SK-N-MC (cell line): ENCODE measurements at regions not wholly inside any gene's neighbourhood (a gene's known extent, or its start where the extent isn't known, plus 50 kb on each side); places are given as distances from the start of the nearest gene placed in this dataset.

ENCODE experiments used
- EZH2 ChIP-seq: fragments of 200-600 bp; sonication (generic); IDR thresholded peaks from one replicate; pipeline ENCODE4 v1.6.1; 2017; ENCODE audit warnings: antibody characterized with exemption
- POLR2AphosphoS5 ChIP-seq: IDR thresholded peaks from 2 replicates; pipeline ENCODE4 v1.6.1; 2012; ENCODE audit warnings: mild to moderate bottlenecking, low read depth, low read length, borderline replicate concordance

DNA sequence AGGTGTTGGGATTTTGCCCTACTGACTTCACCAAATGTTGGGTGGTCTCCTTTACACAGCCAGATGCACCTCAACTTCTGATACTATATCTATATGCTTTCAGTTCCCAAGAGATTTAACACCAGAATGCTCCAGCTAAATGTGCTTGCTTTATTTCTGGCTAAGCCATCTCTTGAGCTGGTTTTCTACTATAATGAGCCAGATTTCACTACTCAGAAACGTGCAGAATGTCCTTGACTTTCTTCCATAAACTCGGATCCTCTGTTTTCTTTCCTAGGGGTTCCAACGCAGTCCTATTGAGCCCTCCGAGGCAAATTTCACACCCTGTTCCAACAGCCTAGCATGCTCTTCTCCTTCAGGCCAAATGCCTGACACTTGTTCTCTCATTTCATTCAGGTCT lies 200.3 kb downstream of the DPY19L2 start:
- TF ChIP-seq EZH2 (no peak), POLR2AphosphoS5 (no peak)
